GM12878 (cell line): ENCODE measurements at regions not wholly inside any gene's neighbourhood (a gene's known extent, or its start where the extent isn't known, plus 50 kb on each side); places are given as distances from the start of the nearest gene placed in this dataset.

Experiments used
- ATAC-seq: fragments of 200-7000 bp; cut with Tn5 transposase; 3 replicates; pipeline ENCODE4 v1.9.1; 2020; ENCODE audit warnings: mild to moderate bottlenecking, moderate library complexity
- BruUV-seq: library from RNA; stranded (reverse); fragments of 400-500 nt; replicated peaks from 2 replicates; lab custom pipeline; 2021; lab: Mats Ljungman, UMichigan
- CTCF ChIA-PET: fragments of 300-600 bp; sonication (Branson Sonifier 250); formaldehyde crosslinking; extraction: SDS; loops from one replicate; lab custom pipeline; 2021; ENCODE audit warnings: inconsistent platforms; lab: Yijun Ruan, JAX
- POLR2A ChIA-PET: fragments of 350-600 bp; formaldehyde crosslinking; extraction: SDS; loops from one replicate; lab custom pipeline; 2021; ENCODE audit warnings: inconsistent platforms; lab: Charles Lee
- RAD21 ChIA-PET: fragments of 300-600 bp; sonication (Branson Sonifier 250); formaldehyde crosslinking; loops from one replicate; lab custom pipeline; 2023; ENCODE audit warnings: antibody characterized with exemption; ENCODE audit not compliant: unreplicated experiment; lab: Charles Lee
- SMC1A ChIA-PET: fragments of 300-600 bp; sonication (Branson Sonifier 250); formaldehyde crosslinking; loops from one replicate; lab custom pipeline; 2023; ENCODE audit not compliant: unreplicated experiment, uncharacterized antibody; lab: Charles Lee
- DNase-seq: peaks from one replicate; pipeline ENCODE4 v3.0.0-alpha.2; 2011; ENCODE audit warnings: low read depth, low spot score
- FAIRE-seq: peaks from 3 replicates; lab custom pipeline; 2011; peaks lifted over from hg19 to GRCh38; lab: Jason Lieb, UNC
- H2AFZ ChIP-seq: 2 replicates; pipeline ENCODE4 v1.6.0; 2011; ENCODE audit warnings: low read depth, low read length, control low read depth; ENCODE audit not compliant: control insufficient read depth
- H3K27ac ChIP-seq: 2 replicates; pipeline ENCODE4 v1.5.1; 2011; ENCODE audit warnings: control low read depth; ENCODE audit not compliant: control insufficient read depth, insufficient read depth
- H3K27me3 ChIP-seq, 2 experiments: replicated peaks in 1 of 2; 2 replicates each; pipeline versions ENCODE4 v1.6.0 to v1.6.1; 2011; ENCODE audit warnings: low read length in 1 of 2; ENCODE audit not compliant: control insufficient read depth in 2 of 2, insufficient read depth in 2 of 2
- H3K36me3 ChIP-seq, 2 experiments: 2 replicates each; pipeline ENCODE4 v1.5.1; 2011; ENCODE audit warnings: low read length in 1 of 2; ENCODE audit not compliant: control insufficient read depth in 2 of 2, insufficient read depth in 2 of 2
- H3K4me1 ChIP-seq: 2 replicates; pipeline ENCODE4 v1.6.1; 2011; ENCODE audit warnings: mild to moderate bottlenecking, low read length, moderate library complexity, mixed read lengths; ENCODE audit not compliant: control insufficient read depth, insufficient read depth
- H3K4me2 ChIP-seq: 2 replicates; pipeline ENCODE4 v1.6.0; 2011; ENCODE audit warnings: control low read depth; ENCODE audit not compliant: control insufficient read depth, insufficient read depth
- H3K4me3 ChIP-seq: fragments of 200-600 bp; sonication (generic); 2 replicates; pipeline ENCODE4 v1.5.1; 2016
- H3K79me2 ChIP-seq: 2 replicates; pipeline ENCODE4 v1.6.0; 2011; ENCODE audit warnings: low read length; ENCODE audit not compliant: control insufficient read depth, insufficient read depth
- H3K9ac ChIP-seq: 2 replicates; pipeline ENCODE4 v1.8.0; 2011; ENCODE audit warnings: low read length, control low read depth, mixed read lengths; ENCODE audit not compliant: control insufficient read depth, insufficient read depth
- H3K9me3 ChIP-seq: replicated peaks from 3 replicates; pipeline ENCODE4 v1.5.1; 2011; ENCODE audit warnings: mild to moderate bottlenecking, low read length; ENCODE audit not compliant: control insufficient read depth, insufficient read depth
- H4K20me1 ChIP-seq: 2 replicates; pipeline ENCODE4 v1.6.0; 2011; ENCODE audit not compliant: control insufficient read depth, insufficient read depth
- BCL11A ChIP-seq: IDR thresholded peaks from 2 replicates; pipeline ENCODE4 v1.6.1; 2011; ENCODE audit warnings: low read depth, low read length
- BMI1 ChIP-seq: fragments of 450-650 bp; IDR thresholded peaks from 2 replicates; pipeline ENCODE4 v1.6.1; 2016; ENCODE audit warnings: mild to moderate bottlenecking, moderate library complexity, borderline replicate concordance
- CREM ChIP-seq: IDR thresholded peaks from 2 replicates; pipeline ENCODE4 v1.6.1; 2014; ENCODE audit warnings: antibody characterized with exemption, low read depth
- FOXM1 ChIP-seq: IDR thresholded peaks from 2 replicates; pipeline ENCODE4 v1.6.1; 2012; ENCODE audit warnings: low read depth, mild to moderate bottlenecking, inconsistent platforms, low read length, moderate library complexity
- HCFC1 ChIP-seq: fragments of 150-350 bp; IDR thresholded peaks from 2 replicates; pipeline ENCODE4 v1.6.1; 2014; ENCODE audit warnings: low read length
- KLF5 ChIP-seq: fragments of 450-650 bp; IDR thresholded peaks from 2 replicates; pipeline ENCODE4 v1.6.1; 2014; ENCODE audit warnings: mild to moderate bottlenecking; ENCODE audit not compliant: partially characterized antibody
- MTA3 ChIP-seq: IDR thresholded peaks from 2 replicates; pipeline ENCODE4 v1.6.1; 2012; ENCODE audit warnings: low read length, inconsistent platforms, borderline replicate concordance
- NBN ChIP-seq: fragments of 450-650 bp; IDR thresholded peaks from 2 replicates; pipeline ENCODE4 v1.6.1; 2016
- NFIC ChIP-seq: IDR thresholded peaks from 2 replicates; pipeline ENCODE4 v1.6.1; 2012; ENCODE audit warnings: low read depth, mild to moderate bottlenecking, inconsistent platforms, low read length, moderate library complexity
- NRF1 ChIP-seq: conservative IDR thresholded peaks from 2 replicates; pipeline ENCODE4 v1.6.1; 2011; ENCODE audit warnings: mild to moderate bottlenecking, low read depth, low read length, improper control_type of control experiment
- RAD51 ChIP-seq: fragments of 450-650 bp; IDR thresholded peaks from 2 replicates; pipeline ENCODE4 v1.6.1; 2016; ENCODE audit warnings: moderate library complexity, mild to moderate bottlenecking, inconsistent platforms
- RBBP5 ChIP-seq: fragments of 200-600 bp; sonication (generic); conservative IDR thresholded peaks from 2 replicates; pipeline ENCODE4 v1.6.1; 2016
- RCOR1 ChIP-seq: conservative IDR thresholded peaks from 2 replicates; pipeline ENCODE4 v1.6.1; 2012; ENCODE audit warnings: low read depth, low read length, improper control_type of control experiment
- SMARCA5 ChIP-seq: fragments of 450-650 bp; IDR thresholded peaks from 2 replicates; pipeline ENCODE4 v1.6.1; 2017; ENCODE audit warnings: mild to moderate bottlenecking
- TARDBP ChIP-seq: IDR thresholded peaks from 2 replicates; pipeline ENCODE4 v1.6.1; 2016; ENCODE audit warnings: borderline replicate concordance
- TCF7 ChIP-seq: IDR thresholded peaks from 2 replicates; pipeline ENCODE4 v1.6.1; 2014; ENCODE audit warnings: antibody characterized with exemption, borderline replicate concordance
- WGBS: methylation state at CpG from one replicate; pipeline ENCODE4 v1.1.6; 2016; ENCODE audit warnings: low lambda C conversion rate; ENCODE audit not compliant: insufficient replicate concordance, insufficient coverage; ENCODE audit errors: missing lambda C conversion rate; 5-methylcytosine and 5-hydroxymethylcytosine counted together
- in situ Hi-C: fragments of 300-500 bp; cut with MboI; formaldehyde crosslinking; loops from 9 replicates; pipeline ENCODE4 v1.14.3; 2018; ENCODE audit warnings: mixed read lengths
- intact Hi-C: fragments of 100-400 bp; cut with micrococcal nuclease; formaldehyde crosslinking; loops from one replicate; pipeline ENCODE4 v1.14.2; 2022; ENCODE audit not compliant: unreplicated experiment
- TF ChIP-seq, protein P1 (sequence below), 3 experiments: IDR thresholded peaks in 2 of 3; conservative IDR thresholded peaks in 1 of 3; 2 replicates each; pipeline ENCODE4 v1.5.1; 2011; ENCODE audit warnings: low read depth in 3 of 3, low read length in 3 of 3, mild to moderate bottlenecking in 3 of 3, control low read depth in 2 of 3, moderate library complexity in 2 of 3, inconsistent platforms in 1 of 3, mixed read lengths in 1 of 3; ENCODE audit not compliant: control insufficient read depth in 2 of 3, insufficient read depth in 1 of 3; ENCODE audit errors: extremely low read depth in 1 of 3

DNA sequence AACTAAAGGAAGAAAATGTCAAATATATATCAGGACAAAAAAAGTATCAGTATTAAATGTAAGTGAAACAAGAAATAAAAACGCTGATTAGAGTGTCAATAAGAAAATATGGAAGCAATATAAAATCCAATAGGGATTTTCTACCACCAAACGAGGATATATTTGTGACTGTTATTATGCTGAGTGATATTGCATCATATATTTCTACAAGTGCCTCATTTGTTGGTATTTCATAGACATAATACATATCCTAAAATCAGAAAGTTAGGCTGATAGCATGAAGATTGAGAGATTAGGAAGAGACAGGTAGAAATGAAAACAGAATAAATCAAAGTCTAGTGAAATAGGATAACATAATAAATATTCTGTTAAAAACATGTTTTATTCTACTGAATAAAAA, 429.2 kb upstream of the IRAK1BP1 start:
- POLR2A ChIA-PET = no interaction called here
- RAD21 ChIA-PET = no interaction called here
- SMC1A ChIA-PET = no interaction called here
- H3K79me2 ChIP-seq = no peaks in the 10 kb centered on the region
- no peak overlapping the region for H3K4me3 ChIP-seq
- TF ChIP-seq NBN (no peak), CREM (no peak), KLF5 (no peak), NRF1 (no peak), RCOR1 (no peak), NFIC (no peak), BMI1 (no peak), FOXM1 (no peak), SMARCA5 (no peak), HCFC1 (no peak), RBBP5 (no peak), RAD51 (no peak), MTA3 (no peak), TCF7 (no peak), TARDBP (no peak), BCL11A (no peak)
- TF ChIP-seq, protein P1, sequence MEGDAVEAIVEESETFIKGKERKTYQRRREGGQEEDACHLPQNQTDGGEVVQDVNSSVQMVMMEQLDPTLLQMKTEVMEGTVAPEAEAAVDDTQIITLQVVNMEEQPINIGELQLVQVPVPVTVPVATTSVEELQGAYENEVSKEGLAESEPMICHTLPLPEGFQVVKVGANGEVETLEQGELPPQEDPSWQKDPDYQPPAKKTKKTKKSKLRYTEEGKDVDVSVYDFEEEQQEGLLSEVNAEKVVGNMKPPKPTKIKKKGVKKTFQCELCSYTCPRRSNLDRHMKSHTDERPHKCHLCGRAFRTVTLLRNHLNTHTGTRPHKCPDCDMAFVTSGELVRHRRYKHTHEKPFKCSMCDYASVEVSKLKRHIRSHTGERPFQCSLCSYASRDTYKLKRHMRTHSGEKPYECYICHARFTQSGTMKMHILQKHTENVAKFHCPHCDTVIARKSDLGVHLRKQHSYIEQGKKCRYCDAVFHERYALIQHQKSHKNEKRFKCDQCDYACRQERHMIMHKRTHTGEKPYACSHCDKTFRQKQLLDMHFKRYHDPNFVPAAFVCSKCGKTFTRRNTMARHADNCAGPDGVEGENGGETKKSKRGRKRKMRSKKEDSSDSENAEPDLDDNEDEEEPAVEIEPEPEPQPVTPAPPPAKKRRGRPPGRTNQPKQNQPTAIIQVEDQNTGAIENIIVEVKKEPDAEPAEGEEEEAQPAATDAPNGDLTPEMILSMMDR (IDR thresholded peaks at IDR 0.05 in 2 of 3, conservative IDR thresholded peaks at IDR 0.05 in 1 of 3; ENCODE audit: control insufficient read depth in 2 of 3, extremely low read depth in 1 of 3, insufficient read depth in 1 of 3, low read depth in 3 of 3, low read length in 3 of 3) = no peak
- in situ Hi-C loops (no loop called here), intact Hi-C loops (no loop called here)
- H3K4me2 ChIP-seq = no peak overlapping the region
- no peaks in the 10 kb centered on the region for H3K27me3 ChIP-seq
- no peak overlapping the region for H3K9ac ChIP-seq
- no peak overlapping the region for H3K27ac ChIP-seq
- no peaks in the 10 kb centered on the region for H4K20me1 ChIP-seq
- no TSS peak for BruUV-seq
- CTCF ChIA-PET = interaction anchor here (0.5 to 1.3 kb wide), 2 partner anchors 342 to 624 kb away, joined by 3 read pairs; no protein-coding TSS in a partner anchor
- H3K36me3 ChIP-seq = no peaks in the 10 kb centered on the region
- ATAC-seq (no peak), FAIRE-seq (no peak), DNase-seq (no peak)
- H3K4me1 ChIP-seq = no peaks in the 10 kb centered on the region
- no peak overlapping the region for H2AFZ ChIP-seq
- 0% methylated on average over 2 of the region's 2 CpGs for WGBS
- H3K9me3 ChIP-seq = no peaks in the 10 kb centered on the region
